ENCODE measurements at regions not wholly inside any gene's neighbourhood (a gene's known extent, or its start where the extent isn't known, plus 50 kb on each side); places are given as distances from the start of the nearest gene placed in this dataset.

DNA sequence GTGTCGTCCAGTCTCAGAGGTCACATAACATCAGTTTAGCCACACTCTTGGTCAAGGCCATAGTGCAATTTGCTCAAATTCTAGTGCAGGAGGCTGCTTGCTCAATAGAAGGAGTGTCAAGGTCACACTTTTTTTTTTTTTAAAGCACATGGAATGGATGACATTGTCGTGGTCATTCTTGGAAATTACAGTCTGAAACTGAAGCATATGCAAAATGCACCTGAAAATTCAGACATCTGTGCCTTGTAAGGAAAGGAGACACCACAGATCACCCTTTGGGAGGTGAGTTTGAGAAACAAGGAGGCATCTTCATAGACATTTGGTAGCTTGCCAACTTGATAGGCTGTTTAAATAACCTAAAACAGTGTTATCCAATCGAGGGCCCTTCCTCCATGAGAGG is 98.3 kb upstream of the ANKRD10 start:
- H3K27me3 ChIP-seq (replicated peaks in 1 of 4; ENCODE audit: control insufficient read depth in 3 of 4, extremely low read depth in 1 of 4, insufficient read depth in 3 of 4, low read length in 3 of 4) = no peaks in the 10 kb centered on the region
- ChIA-PET CTCF (ENCODE audit: partially characterized antibody) (interaction anchor here (2.1 kb wide), 1 partner anchor 11 kb away, joined by 6 read pairs; no protein-coding TSS in a partner anchor), POLR2A (ENCODE audit: partially characterized antibody) (no interaction called here)
- no peak overlapping the region for H4K91ac ChIP-seq (replicated peaks; ENCODE audit: insufficient read length, low read length)
- no peak overlapping the region for H3K56ac ChIP-seq (replicated peaks; ENCODE audit: insufficient read length, low read depth, low read length)
- no peak for FAIRE-seq
- no peak overlapping the region for H3K27ac ChIP-seq (ENCODE audit: low read depth, low read length)
- no peak overlapping the region for H3K9ac ChIP-seq (replicated peaks in 1 of 4; ENCODE audit: extremely low read depth in 1 of 4, low read depth in 3 of 4, low read length in 3 of 4)
- no peaks in the 10 kb centered on the region for H3K36me3 ChIP-seq (ENCODE audit: control insufficient read depth in 2 of 4, insufficient read depth in 4 of 4, low read length in 3 of 4)
- H3K4ac ChIP-seq (replicated peaks; ENCODE audit: insufficient read length, low read depth, low read length) = no peak overlapping the region
- no peak overlapping the region for H3K23ac ChIP-seq (ENCODE audit: insufficient read length)
- DNase-seq (ENCODE audit: low read depth in 1 of 2, low spot score in 2 of 2) = no peak
- H4K8ac ChIP-seq (ENCODE audit: extremely low read depth, insufficient read depth, low read length) = no peak overlapping the region
- H3K4me3 ChIP-seq (ENCODE audit: extremely low read depth in 1 of 4, insufficient read depth in 2 of 4, low read depth in 3 of 4, low read length in 4 of 4) = no peak overlapping the region
- no peak overlapping the region for H2AFZ ChIP-seq (ENCODE audit: low read length)
- H2BK5ac ChIP-seq (ENCODE audit: low read depth, low read length) = no peak overlapping the region
- no peaks in the 10 kb centered on the region for H3K9me3 ChIP-seq (ENCODE audit: insufficient read depth in 2 of 2, low read depth in 1 of 2, low read length in 1 of 2)
- no peak overlapping the region for H4K5ac ChIP-seq (ENCODE audit: insufficient read length, low read depth, low read length)
- TF ChIP-seq RFX5 (IDR thresholded peaks at IDR 0.05; ENCODE audit: borderline replicate concordance, low read depth, low read length) (no peak), POU5F1 (IDR thresholded peaks at IDR 0.05; ENCODE audit: low read depth, low read length) (no peak), RBBP5 (IDR thresholded peaks at IDR 0.05; ENCODE audit: borderline replicate concordance, low read depth, low read length) (no peak)
- H3K4me2 ChIP-seq (ENCODE audit: insufficient read depth in 1 of 2, low read depth in 2 of 2, low read length in 2 of 2) = no peak overlapping the region
- 76% methylated on average over 3 of the region's 3 CpGs; no CpG with 5 or more reads in 1 of the 2 experiments for WGBS, 2 experiments (ENCODE audit: extremely low coverage in 1 of 2, insufficient coverage in 1 of 2, insufficient read length in 1 of 2, insufficient replicate concordance in 2 of 2, low coverage in 1 of 2, low lambda C conversion rate in 2 of 2, missing lambda C conversion rate in 1 of 2)
- H2BK15ac ChIP-seq (ENCODE audit: low read length) = no peak overlapping the region
- H3K14ac ChIP-seq (ENCODE audit: insufficient read length) = no peak overlapping the region
- H3K79me2 ChIP-seq (ENCODE audit: control insufficient read depth in 1 of 2, insufficient read depth in 2 of 2, low read length in 2 of 2) = no peaks in the 10 kb centered on the region
- no peaks in the 10 kb centered on the region for H3K23me2 ChIP-seq (ENCODE audit: low read depth, low read length)
- H3K4me1 ChIP-seq (replicated peaks in 1 of 4; ENCODE audit: control insufficient read depth in 3 of 4, insufficient read depth in 4 of 4, low read length in 3 of 4) = no peaks in the 10 kb centered on the region
- no peak overlapping the region for H2BK20ac ChIP-seq (ENCODE audit: low read length)
- no peak overlapping the region for H3K18ac ChIP-seq (ENCODE audit: extremely low read depth, low read length)
- no peak overlapping the region for H2AK5ac ChIP-seq (ENCODE audit: low read depth, low read length)
- no peak overlapping the region for H2BK120ac ChIP-seq (replicated peaks; ENCODE audit: low read depth, low read length)
- H2BK12ac ChIP-seq (ENCODE audit: low read depth, low read length) = no peak overlapping the region
- H3K79me1 ChIP-seq (ENCODE audit: low read depth, low read length) = no peaks in the 10 kb centered on the region
- no peaks in the 10 kb centered on the region for H4K20me1 ChIP-seq (replicated peaks in 1 of 2; ENCODE audit: control insufficient read depth in 1 of 2, insufficient read depth in 2 of 2, low read length in 2 of 2)

Measured in H1 (cell line).